PC-3 (cell line): ENCODE measurements at regions not wholly inside any gene's neighbourhood (a gene's known extent, or its start where the extent isn't known, plus 50 kb on each side); places are given as distances from the start of the nearest gene placed in this dataset.
A peak's percentile ranks its signal among the peaks of the same experiment; 100 is the strongest.

Source experiments
- ATAC-seq: fragments of 200-7000 bp; cut with Tn5 transposase; 2 replicates; pipeline ENCODE4 v1.9.1; 2020; ENCODE audit warnings: mild to moderate bottlenecking, moderate library complexity
- BruUV-seq: library from RNA; stranded (reverse); fragments of 400-500 nt; replicated peaks from 2 replicates; lab custom pipeline; 2021; lab: Mats Ljungman, UMichigan
- CTCF ChIA-PET: fragments of 300-600 bp; sonication (Branson Sonifier 250); formaldehyde crosslinking; loops from one replicate; lab custom pipeline; 2022; ENCODE audit warnings: antibody characterized with exemption; lab: Charles Lee
- POLR2A ChIA-PET: fragments of 300-600 bp; sonication (Branson Sonifier 250); formaldehyde crosslinking; loops from one replicate; lab custom pipeline; 2022; ENCODE audit warnings: antibody characterized with exemption; ENCODE audit not compliant: unreplicated experiment; lab: Charles Lee
- DNase-seq: peaks from one replicate; pipeline ENCODE4 v3.0.0-alpha.2; 2015
- H2AFZ ChIP-seq: fragments of 300-600 bp; sonication (generic); 2 replicates; pipeline ENCODE4 v1.6.0; 2016; ENCODE audit warnings: antibody characterized with exemption, low read length
- H3F3A ChIP-seq: fragments of 300-600 bp; sonication (generic); one replicate; pipeline ENCODE4 v1.6.0; 2017; ENCODE audit warnings: antibody characterized with exemption, low read length, control low read depth, mild to moderate bottlenecking; ENCODE audit not compliant: unreplicated experiment
- H3K27ac ChIP-seq: fragments of 300-600 bp; sonication (generic); 2 replicates; pipeline ENCODE4 v1.5.1; 2016; ENCODE audit warnings: mild to moderate bottlenecking, low read length
- H3K27me3 ChIP-seq: fragments of 300-600 bp; sonication (generic); 2 replicates; pipeline ENCODE4 v1.6.1; 2016; ENCODE audit warnings: low read length, mixed read lengths
- H3K36me3 ChIP-seq: fragments of 300-600 bp; sonication (generic); 2 replicates; pipeline ENCODE4 v1.6.1; 2016; ENCODE audit warnings: low read depth, mixed run types, low read length, mixed read lengths
- H3K4me1 ChIP-seq: fragments of 300-600 bp; sonication (generic); 2 replicates; pipeline ENCODE4 v1.5.1; 2016; ENCODE audit warnings: low read length; ENCODE audit not compliant: insufficient read depth
- H3K4me2 ChIP-seq: fragments of 300-600 bp; sonication (generic); 2 replicates; pipeline ENCODE4 v1.6.0; 2016; ENCODE audit warnings: low read length
- H3K4me3 ChIP-seq: fragments of 300-600 bp; sonication (generic); 2 replicates; pipeline ENCODE4 v1.5.1; 2016; ENCODE audit warnings: mild to moderate bottlenecking, low read length, mixed read lengths
- H3K79me2 ChIP-seq: fragments of 300-600 bp; sonication (generic); 2 replicates; pipeline ENCODE4 v1.6.1; 2017; ENCODE audit warnings: low read length, mixed read lengths
- H3K9ac ChIP-seq: fragments of 300-600 bp; sonication (generic); 2 replicates; pipeline ENCODE4 v1.6.0; 2016; ENCODE audit warnings: mild to moderate bottlenecking, low read length
- H3K9me2 ChIP-seq: fragments of 300-600 bp; sonication (generic); replicated peaks from 2 replicates; pipeline ENCODE4 v1.6.1; 2016; ENCODE audit warnings: mixed run types, low read length, mixed read lengths
- H3K9me3 ChIP-seq: fragments of 300-600 bp; sonication (generic); 2 replicates; pipeline ENCODE4 v1.6.1; 2016; ENCODE audit warnings: low read length, mixed read lengths
- H4K20me1 ChIP-seq: fragments of 300-600 bp; sonication (generic); 2 replicates; pipeline ENCODE4 v1.6.1; 2016; ENCODE audit warnings: low read length, mixed read lengths
- EZH2 ChIP-seq: fragments of 300-600 bp; sonication (generic); IDR thresholded peaks from one replicate; pipeline ENCODE4 v1.6.1; 2017; ENCODE audit warnings: antibody characterized with exemption, mild to moderate bottlenecking, low read length; ENCODE audit not compliant: unreplicated experiment
- EZH2phosphoT487 ChIP-seq: fragments of 300-600 bp; sonication (generic); IDR thresholded peaks from 2 replicates; pipeline ENCODE4 v1.6.1; 2018; ENCODE audit warnings: mild to moderate bottlenecking, antibody characterized with exemption, low read length, borderline replicate concordance
- intact Hi-C: fragments of 100-400 bp; cut with micrococcal nuclease; formaldehyde crosslinking; loops from 2 replicates; pipeline ENCODE4 v1.9.0; 2023
- TF ChIP-seq, protein P1 (sequence below): fragments of 300-600 bp; sonication (generic); conservative IDR thresholded peaks from 2 replicates; pipeline ENCODE4 v1.5.1; 2017; ENCODE audit warnings: antibody characterized with exemption, low read depth, mild to moderate bottlenecking, low read length

DNA sequence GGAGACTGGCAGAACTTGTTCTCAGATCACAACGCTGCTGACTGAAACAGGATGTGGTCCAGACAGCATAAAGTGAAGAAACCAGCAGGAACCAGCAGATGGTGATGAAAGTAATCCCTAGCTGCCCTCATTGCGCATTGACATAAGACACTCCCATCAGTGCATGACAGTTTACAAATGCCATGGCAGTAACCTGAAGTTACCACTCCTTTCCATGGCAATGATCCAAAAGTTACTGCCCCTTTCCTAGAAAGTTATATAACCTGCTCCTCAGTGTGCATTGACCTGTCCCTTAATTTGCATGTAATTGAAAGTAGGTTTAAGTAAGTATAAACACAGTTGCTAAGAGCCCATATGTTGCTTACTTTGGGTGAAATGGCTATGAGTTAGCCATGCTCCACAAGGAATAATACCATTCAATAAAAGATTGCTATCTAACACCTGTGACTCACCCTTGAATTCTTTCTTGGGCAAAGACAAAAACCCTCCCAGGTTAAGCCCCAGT lies 149.1 kb upstream of the CD96 start:
- ATAC-seq (peak; percentile 80), DNase-seq (peak; percentile 55)
- no peaks in the 10 kb centered on the region for H3K27me3 ChIP-seq
- CTCF ChIA-PET, result no interaction called here
- TF ChIP-seq, protein P1, sequence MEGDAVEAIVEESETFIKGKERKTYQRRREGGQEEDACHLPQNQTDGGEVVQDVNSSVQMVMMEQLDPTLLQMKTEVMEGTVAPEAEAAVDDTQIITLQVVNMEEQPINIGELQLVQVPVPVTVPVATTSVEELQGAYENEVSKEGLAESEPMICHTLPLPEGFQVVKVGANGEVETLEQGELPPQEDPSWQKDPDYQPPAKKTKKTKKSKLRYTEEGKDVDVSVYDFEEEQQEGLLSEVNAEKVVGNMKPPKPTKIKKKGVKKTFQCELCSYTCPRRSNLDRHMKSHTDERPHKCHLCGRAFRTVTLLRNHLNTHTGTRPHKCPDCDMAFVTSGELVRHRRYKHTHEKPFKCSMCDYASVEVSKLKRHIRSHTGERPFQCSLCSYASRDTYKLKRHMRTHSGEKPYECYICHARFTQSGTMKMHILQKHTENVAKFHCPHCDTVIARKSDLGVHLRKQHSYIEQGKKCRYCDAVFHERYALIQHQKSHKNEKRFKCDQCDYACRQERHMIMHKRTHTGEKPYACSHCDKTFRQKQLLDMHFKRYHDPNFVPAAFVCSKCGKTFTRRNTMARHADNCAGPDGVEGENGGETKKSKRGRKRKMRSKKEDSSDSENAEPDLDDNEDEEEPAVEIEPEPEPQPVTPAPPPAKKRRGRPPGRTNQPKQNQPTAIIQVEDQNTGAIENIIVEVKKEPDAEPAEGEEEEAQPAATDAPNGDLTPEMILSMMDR, result no peak
- TF ChIP-seq EZH2 (no peak), EZH2phosphoT487 (no peak)
- no peaks in the 10 kb centered on the region for H4K20me1 ChIP-seq
- BruUV-seq, result no TSS peak
- H3K4me3 ChIP-seq, result no peak overlapping the region
- intact Hi-C loops, result loop anchor here (5.0 kb wide), 1 partner anchor 144 kb away; no protein-coding TSS in a partner anchor
- no peak overlapping the region for H3K9ac ChIP-seq
- no peaks in the 10 kb centered on the region for H3F3A ChIP-seq
- no peaks in the 10 kb centered on the region for H3K36me3 ChIP-seq
- H2AFZ ChIP-seq, result no peak overlapping the region
- H3K4me1 ChIP-seq, result no peaks in the 10 kb centered on the region
- no peaks in the 10 kb centered on the region for H3K9me3 ChIP-seq
- H3K9me2 ChIP-seq, result no peaks in the 10 kb centered on the region
- H3K79me2 ChIP-seq, result no peaks in the 10 kb centered on the region
- no peak overlapping the region for H3K27ac ChIP-seq
- H3K4me2 ChIP-seq, result no peak overlapping the region
- POLR2A ChIA-PET, result no interaction called here

DNA sequence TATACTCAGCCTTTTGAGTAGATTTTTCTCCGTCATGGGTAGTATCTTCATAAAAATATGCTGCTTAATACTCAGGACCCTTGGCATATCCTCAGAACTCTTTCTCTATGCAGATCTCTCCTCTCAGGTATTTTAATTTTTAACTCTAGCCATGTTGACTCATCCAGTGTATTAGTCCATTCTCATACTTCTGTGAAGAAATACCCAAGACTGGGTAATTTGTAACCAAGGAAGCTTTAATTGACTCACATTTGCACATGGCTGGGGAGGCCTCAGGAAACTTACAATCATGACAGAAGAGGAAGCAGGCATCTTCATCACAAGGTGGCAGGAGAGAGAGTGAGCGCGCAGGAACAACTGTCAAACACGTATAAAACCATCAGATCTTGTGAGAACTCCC lies 129.3 kb upstream of the CD96 start:
- Histone ChIP-seq H3K9me2 (no peaks in the 10 kb centered on the region), H3F3A (no peaks in the 10 kb centered on the region), H3K36me3 (no peaks in the 10 kb centered on the region), H4K20me1 (no peaks in the 10 kb centered on the region), H3K9ac (no peak overlapping the region), H3K9me3 (no peaks in the 10 kb centered on the region), H3K4me2 (no peak overlapping the region), H3K27me3 (peaks cover 16% of the 10 kb centered on the region), H3K4me1 (no peaks in the 10 kb centered on the region), H3K79me2 (no peaks in the 10 kb centered on the region), H3K4me3 (no peak overlapping the region), H2AFZ (no peak overlapping the region), H3K27ac (no peak overlapping the region)
- ATAC-seq (no peak), DNase-seq (no peak)
- intact Hi-C loops, result no loop called here
- ChIA-PET POLR2A (no interaction called here), CTCF (no interaction called here)
- TF ChIP-seq EZH2, result no peak
- no TSS peak for BruUV-seq

DNA sequence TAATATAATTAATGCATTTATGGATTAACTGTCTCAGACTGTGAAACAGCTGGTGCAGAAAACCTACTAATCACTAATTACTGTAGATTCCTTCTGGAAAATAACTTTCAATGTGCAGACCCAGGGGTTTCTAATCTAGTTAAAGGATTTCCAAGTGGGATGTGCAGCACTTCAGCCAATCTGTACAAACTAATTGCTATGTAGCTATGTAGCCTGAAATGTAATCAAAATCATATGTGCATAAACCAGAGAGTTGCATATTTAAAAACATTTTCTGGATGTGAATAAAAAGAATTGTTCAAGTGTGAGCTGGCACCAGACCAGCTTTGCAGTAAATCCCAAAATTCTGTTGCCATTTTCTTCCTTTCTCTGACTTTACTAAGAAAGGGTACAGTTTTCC lies 127.5 kb upstream of the CD96 start:
- H3K4me1 ChIP-seq, result no peaks in the 10 kb centered on the region
- no peak for TF ChIP-seq EZH2phosphoT487
- TF ChIP-seq, protein P1, result no peak
- no peak for TF ChIP-seq EZH2
- H3K4me3 ChIP-seq, result no peak overlapping the region
- CTCF ChIA-PET, result no interaction called here
- no peak overlapping the region for H3K27ac ChIP-seq
- H3K9ac ChIP-seq, result no peak overlapping the region
- no peaks in the 10 kb centered on the region for H3K36me3 ChIP-seq
- no peak for DNase-seq
- intact Hi-C loops, result no loop called here
- H2AFZ ChIP-seq, result no peak overlapping the region
- no peaks in the 10 kb centered on the region for H3K79me2 ChIP-seq
- BruUV-seq, result no TSS peak
- H3K9me2 ChIP-seq, result no peaks in the 10 kb centered on the region
- H3K27me3 ChIP-seq, result peaks cover 29% of the 10 kb centered on the region
- no peaks in the 10 kb centered on the region for H3K9me3 ChIP-seq
- POLR2A ChIA-PET, result no interaction called here
- no peak for ATAC-seq
- no peaks in the 10 kb centered on the region for H4K20me1 ChIP-seq
- H3K4me2 ChIP-seq, result no peak overlapping the region
- H3F3A ChIP-seq, result no peaks in the 10 kb centered on the region
